Left ventricle myocardium superior (tissue), 1 donor: ENCODE measurements at regions not wholly inside any gene's neighbourhood (a gene's known extent, or its start where the extent isn't known, plus 50 kb on each side); places are given as distances from the start of the nearest gene placed in this dataset.

ENCODE experiments used
- ATAC-seq: fragments of 200-7000 bp; cut with Tn5 transposase; one replicate; pipeline ENCODE4 v1.9.1; 2020; ENCODE audit warnings: mild to moderate bottlenecking, moderate library complexity
- DNase-seq: peaks from one replicate; pipeline ENCODE4 v3.0.0-alpha.2; 2020
- intact Hi-C: fragments of 100-400 bp; cut with micrococcal nuclease; formaldehyde crosslinking; loops from one replicate; pipeline ENCODE4 v1.11.0; 2022
- donor health status: DM: no; HTN: yes; CAD: no; lungs with severe emphysema.

DNA sequence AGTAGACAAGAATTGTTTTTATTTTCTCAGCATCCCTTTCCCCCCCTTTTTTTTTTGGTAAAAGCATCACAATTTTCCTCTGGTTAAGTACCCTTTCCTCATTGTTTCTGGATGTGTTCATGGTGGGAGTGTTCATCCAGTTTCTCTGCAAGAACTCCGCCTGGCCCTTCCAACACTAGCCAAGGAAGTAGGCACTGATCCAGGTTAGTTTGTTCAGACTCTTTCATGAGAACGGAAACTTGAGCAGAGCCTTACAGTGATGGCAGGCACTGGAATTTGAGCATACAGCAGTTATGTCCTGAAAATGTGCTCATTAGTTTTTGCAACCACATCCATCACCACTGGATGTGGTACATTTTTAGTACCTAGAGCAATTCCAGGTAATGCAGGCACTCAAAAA, 336.1 kb upstream of the BOD1L1 start:
- ATAC-seq (no peak), DNase-seq (no peak)
- intact Hi-C loops: no loop called here

DNA sequence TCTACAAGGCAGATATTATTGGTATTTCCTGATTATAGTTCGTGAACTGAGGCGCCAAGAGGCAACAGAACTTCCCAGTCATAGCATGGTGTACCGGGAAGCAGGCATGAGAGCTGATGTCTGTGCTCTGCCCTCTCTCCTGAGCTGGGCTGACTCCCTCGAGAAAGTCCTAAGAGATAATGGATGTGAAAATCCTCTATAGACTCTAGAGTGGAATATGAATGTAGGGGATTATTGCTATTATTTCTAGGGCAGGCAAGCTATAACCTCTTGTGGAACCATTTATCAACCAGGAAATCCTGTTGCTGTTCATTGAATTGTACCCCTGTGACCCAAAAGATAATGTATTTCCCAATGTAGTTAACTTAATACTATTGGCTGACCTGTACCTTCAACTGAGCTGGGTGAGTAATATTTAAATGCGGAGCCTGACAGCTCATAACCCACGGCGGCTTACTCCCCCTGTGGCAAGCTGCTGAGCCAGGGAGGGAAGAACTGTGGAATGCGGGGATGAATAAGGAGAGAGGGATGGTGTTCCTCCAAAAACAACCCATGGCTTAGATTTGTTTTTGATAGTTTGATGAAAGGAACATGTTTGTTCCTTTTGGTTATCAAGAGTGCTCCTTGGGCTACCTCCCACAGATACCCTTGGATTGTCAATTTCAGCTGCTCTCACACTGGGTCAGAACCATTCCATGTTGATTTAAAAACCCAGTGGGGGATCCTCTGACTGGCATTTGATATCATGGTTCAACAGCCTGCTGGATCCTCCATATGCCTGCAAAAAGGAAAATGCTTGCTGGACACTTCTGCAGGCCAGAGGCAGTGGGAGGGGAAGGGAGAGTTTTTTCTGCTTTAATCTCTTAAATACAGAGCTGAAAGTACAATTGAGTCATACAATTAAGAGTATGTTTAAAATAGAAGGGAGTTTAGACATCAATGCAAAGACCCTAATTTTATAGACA, 339.0 kb upstream of the BOD1L1 start:
- no peak for ATAC-seq
- no peak for DNase-seq
- intact Hi-C loops: no loop called here

- DNase-seq (no peak), ATAC-seq (no peak)
- intact Hi-C loops: no loop called here
These were observed 341.2 kb upstream of the BOD1L1 start for GRCh38 chr4:13968723-13969122.

- intact Hi-C loops: no loop called here
- no peak for DNase-seq
- no peak for ATAC-seq
These were observed 342.8 kb upstream of the BOD1L1 start for GRCh38 chr4:13970349-13970748.

GRCh38 chr4:13977746-13978145, 350.2 kb upstream of the BOD1L1 start:
- intact Hi-C loops: no loop called here
- no peak for DNase-seq
- ATAC-seq: no peak

DNA sequence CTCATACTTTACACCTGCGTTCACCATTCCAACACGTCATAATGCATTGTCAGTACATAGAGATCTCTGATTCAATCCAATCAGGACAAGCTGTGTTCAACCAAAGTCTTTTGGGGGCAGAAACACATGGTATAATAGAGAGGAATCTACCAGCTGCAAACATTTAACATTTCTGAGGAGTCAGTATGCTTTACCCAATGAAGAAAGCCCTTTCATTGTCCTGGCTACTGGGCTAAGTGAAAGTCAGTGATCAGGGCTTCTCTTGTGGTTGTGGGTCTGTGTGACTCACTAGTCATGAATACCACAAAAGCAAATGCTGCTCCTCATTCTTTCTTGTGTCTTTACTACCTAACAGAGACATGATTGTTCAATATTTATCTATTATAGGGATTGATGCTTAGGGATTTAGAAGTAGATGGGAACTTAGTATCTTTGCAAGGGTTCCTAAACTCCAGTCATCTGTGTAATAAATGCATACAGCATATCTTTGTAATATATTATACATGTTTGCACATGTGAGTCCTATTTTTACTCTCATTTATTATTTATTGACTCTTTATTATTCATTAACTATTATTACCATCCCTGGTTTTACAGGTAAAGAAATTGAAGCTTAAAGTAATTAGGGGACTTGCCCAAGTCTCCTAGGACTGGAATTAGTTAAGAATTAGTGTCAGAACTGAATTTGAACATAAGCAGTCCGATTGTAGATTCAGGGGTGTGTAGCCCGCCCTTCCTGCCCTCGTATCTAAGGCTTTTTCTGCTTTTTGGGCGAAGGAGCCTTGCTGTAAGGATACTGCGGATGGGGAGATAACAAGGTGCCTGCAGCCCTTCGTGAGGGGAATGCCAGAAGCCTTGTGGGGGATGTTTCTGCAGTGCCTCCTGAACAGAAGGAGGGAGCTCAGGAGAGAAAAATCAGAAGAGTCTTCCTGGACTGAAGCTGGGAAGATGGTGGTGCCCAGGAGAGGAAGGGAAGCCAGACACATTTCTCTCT, 353.1 kb upstream of the BOD1L1 start:
- intact Hi-C loops: no loop called here
- no peak for ATAC-seq

GRCh38 chr4:13981499-13981898, 354.0 kb upstream of the BOD1L1 start:
- intact Hi-C loops: no loop called here
- ATAC-seq (no peak), DNase-seq (no peak)

More for the DNA sequence above, 353.1 kb upstream of the BOD1L1 start:
- no peak for DNase-seq

GRCh38 chr4:13982010-13982409, 354.5 kb upstream of the BOD1L1 start:
- DNase-seq (no peak), ATAC-seq (no peak)
- intact Hi-C loops: no loop called here

DNA sequence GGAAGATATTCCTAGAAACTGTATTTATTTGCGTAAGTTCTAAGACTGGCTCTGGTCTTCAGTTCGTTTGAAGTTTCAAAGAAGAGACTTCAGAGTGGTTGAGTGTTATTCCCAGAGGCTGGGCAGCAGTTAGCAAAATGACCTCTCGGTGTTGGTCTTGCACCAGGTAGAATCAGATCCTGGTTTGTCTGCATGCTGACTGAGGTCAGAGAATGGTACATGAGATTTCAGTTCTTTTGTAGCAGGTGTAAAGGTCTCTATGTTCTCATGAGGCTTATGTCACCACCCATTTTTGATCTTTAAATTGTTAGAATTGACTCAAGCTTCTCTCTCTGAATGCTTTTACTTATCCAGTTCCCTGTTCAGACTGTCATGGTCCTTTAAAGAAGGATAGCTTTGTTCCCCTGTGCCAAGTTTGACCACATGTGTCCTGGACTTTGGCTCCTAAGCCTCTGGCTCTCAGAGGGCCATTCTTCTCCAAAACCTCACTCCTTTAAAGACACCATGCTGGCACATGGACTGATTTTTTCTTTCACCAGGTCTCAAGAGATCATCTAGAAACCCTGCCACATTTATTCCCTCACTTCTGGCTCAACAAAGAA, 355.8 kb upstream of the BOD1L1 start:
- DNase-seq (no peak), ATAC-seq (no peak)
- intact Hi-C loops: no loop called here

DNA sequence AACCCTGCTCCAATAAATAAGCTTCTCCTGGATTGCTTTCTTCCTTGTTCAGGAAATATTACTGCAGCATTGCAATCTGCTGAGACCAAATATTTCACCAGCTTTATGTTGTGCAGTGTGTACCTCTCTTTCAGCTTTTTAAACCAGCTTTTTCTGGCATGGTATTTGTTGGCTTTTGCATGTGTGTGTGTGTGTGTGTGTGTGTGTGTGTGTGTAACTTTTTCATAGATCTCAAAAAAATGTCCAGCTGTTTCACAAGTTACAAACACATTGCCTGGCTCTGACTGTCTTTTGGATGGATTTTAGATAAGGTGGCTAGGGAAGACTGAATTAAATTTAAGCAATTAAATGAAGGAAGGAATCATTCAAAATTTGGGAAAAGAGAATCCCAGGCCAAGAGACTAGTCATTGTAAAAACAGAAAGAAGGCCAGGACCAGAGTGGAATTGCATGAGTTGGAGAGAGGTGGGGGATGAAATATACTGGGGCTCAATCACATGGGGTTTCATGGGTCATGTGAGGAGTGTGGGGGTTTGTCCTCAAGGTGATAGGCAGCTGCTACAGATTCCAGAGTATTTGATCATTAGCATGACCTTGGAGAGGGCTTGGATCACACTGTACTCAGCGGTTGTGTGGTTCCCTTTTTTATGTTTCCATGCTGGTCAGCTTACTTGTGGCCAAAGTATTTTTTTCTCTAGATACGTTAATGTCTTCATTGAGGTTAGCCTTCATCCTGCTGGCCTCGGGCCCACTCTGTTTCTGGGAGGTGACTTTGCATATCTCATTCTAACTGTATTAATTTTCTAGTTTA, 357.7 kb upstream of the BOD1L1 start:
- intact Hi-C loops: no loop called here
- ATAC-seq (peak; percentile 67), DNase-seq (no peak)

GRCh38 chr4:13985837-13986236, 358.3 kb upstream of the BOD1L1 start:
- DNase-seq (no peak), ATAC-seq (peak; percentile 81)
- intact Hi-C loops: no loop called here

GRCh38 chr4:13986548-13986947, 359.0 kb upstream of the BOD1L1 start:
- intact Hi-C loops: no loop called here
- DNase-seq: no peak
- no peak for ATAC-seq

DNA sequence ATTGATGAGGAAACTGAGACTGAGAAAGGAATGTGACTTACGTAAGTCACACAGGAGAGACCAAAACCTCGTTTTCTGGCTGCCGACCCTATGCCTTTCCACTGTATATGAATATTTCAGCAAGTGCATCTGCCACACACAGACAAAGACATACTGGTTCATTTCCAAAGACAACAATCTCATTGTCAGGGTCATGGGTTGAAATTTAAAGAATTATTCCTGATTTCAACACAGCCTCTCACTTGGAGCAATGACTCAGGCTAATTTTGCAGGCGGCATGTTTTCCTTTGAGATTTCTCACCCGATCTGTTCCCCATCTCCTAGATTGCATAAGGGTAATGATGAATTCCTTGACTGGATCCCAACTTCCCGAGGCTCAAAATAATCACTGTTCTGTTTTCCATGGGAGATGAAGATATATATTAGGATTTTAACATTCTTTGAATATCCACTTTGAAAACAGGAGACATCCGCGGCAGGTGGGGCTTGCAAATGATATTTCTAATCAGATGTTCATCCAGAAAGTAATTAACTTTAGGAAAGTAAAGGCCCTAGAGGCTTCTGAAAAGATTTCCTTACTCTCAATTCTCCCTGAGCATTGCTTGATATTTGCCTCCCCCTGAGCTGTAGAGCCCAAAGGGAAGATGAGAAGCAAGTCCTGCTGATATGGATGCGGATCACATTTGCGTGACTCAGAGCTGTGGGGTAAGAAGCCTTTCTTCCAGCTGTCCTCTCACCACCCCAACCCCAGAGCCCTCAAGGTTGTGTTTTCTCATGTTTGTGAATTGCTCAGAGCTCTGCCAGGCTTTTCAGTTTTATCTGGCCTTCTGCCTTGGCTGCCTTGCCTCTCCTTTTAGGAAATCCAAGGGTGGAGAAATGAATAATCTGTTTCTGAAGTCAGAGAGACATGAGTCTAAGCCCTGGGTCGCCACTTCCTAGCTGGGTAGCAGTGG, 361.1 kb upstream of the BOD1L1 start:
- intact Hi-C loops: no loop called here
- peak; percentile 39 for DNase-seq
- ATAC-seq: peak; percentile 78

DNA sequence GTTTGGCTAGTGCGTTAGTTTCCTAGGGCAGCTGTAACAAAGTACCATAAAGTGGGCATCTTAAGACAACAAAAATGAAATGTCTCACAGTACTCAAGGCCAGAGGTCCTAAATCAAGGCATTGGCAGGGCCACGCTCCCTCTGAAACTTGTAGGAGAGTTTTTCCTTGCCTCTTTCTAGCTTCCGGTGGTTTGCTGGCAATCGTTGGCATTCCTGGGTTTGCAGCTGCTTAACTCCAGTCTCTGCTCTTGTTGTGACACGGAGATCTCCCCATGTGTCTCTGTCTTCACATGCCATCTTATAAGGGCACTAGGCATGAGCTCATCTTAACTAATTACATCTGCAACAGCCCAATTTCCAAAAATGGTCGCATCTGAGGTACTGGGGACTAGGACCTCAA, 362.0 kb upstream of the BOD1L1 start:
- intact Hi-C loops: no loop called here
- DNase-seq: no peak
- ATAC-seq: no peak

DNA sequence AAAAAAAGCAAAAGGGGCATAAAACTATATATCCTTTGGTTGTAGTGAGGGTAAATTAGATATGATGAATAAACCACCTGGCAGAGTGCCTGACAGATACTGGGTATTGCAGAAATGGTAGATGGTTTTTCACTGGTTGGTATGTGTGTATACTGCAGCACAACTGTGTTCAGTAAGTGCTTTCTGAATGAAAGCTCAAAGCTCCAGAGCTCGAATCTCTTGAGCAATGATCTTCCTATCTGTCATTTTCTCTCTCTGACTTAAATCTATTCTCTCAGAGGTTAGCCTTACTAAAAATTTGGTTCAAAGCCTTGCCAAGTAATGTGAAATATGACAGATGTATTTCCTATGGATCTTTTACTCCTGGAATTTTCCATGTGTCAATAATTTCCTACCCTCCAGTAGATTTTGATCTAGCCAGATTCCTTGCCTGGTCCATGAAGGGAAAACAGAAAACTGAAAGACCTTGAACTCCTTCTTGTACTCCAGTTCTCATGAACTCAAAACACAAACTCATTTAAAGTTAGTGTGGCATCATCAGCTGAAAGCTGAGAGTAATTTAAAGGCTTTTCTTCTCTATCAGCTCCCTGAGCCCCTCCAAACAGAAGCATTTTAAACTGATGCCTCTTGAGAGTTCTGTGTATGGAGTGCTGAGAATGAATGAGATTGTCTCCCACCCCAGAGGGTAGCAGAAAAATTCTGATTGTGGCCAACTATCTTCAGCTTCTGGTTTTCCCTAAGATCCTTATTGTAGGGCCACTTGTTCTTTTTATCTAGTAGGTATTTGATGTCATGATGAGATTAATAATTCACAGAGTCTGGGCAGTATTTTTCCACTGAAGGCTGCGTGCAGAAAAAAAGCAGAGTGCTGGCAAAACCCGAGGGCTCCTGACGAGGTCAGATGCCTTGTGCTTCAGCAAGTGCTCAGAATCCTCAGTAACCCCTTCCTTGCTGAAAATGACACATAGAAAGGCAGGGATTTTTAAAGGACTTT, 363.4 kb upstream of the BOD1L1 start:
- intact Hi-C loops: no loop called here
- ATAC-seq (no peak), DNase-seq (no peak)

DNA sequence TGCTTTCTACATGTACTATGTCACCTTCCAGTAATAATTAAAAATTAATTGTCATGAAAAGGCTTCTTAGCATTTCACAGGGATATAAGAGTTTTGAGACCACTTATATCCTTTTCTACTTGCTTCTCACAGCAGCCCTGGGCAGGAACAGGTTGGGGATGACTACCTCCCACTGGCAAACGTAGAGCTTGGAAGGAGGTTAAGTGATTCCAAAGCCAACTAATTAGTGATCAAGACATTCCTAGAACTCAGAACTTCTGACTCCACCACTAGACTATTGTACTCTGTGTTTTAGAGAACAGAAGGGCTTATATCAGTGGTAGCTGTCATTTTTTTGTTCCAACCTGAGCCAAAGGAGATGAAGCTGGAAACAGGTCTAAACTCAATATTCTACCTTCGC, 364.5 kb upstream of the BOD1L1 start:
- intact Hi-C loops: no loop called here

More for the DNA sequence above, 364.5 kb upstream of the BOD1L1 start:
- DNase-seq (no peak), ATAC-seq (no peak)
